WTC11 (cell line): ENCODE measurements at regions not wholly inside any gene's neighbourhood (a gene's known extent, or its start where the extent isn't known, plus 50 kb on each side); places are given as distances from the start of the nearest gene placed in this dataset.
"Not testable (repeated sequence)": the region's sequence is repeated elsewhere in the genome, so short reads cannot be mapped to it uniquely, and the experiment has no call there.

ENCODE experiments used
- AFF4 ChIP-seq: sonication (generic); formaldehyde crosslinking; IDR thresholded peaks from 2 replicates; pipeline ENCODE4 v1.8.1; 2023; ENCODE audit warnings: mild to moderate bottlenecking, missing genetic modification reagents, borderline replicate concordance
- ARID4B ChIP-seq: sonication (generic); formaldehyde crosslinking; IDR thresholded peaks from 2 replicates; pipeline ENCODE4 v1.8.0; 2023; ENCODE audit warnings: missing genetic modification reagents, mild to moderate bottlenecking, borderline replicate concordance
- E2F4 ChIP-seq: sonication (generic); formaldehyde crosslinking; IDR thresholded peaks from 2 replicates; pipeline ENCODE4 v1.8.1; 2022; ENCODE audit warnings: low read depth, mild to moderate bottlenecking, moderate library complexity, missing genetic modification reagents, borderline replicate concordance
- ELF4 ChIP-seq: sonication (generic); formaldehyde crosslinking; IDR thresholded peaks from 2 replicates; pipeline ENCODE4 v1.8.1; 2022; ENCODE audit warnings: low read depth, mild to moderate bottlenecking, moderate library complexity, missing genetic modification reagents
- OVOL2 ChIP-seq: fragments of 250-450 bp; sonication (Bioruptor Pico); IDR thresholded peaks from 2 replicates; pipeline ENCODE4 v1.9.0; 2021; ENCODE audit warnings: mild to moderate bottlenecking, borderline replicate concordance
- PRRX2 ChIP-seq: fragments of 250-450 bp; sonication (Bioruptor Pico); IDR thresholded peaks from 2 replicates; pipeline ENCODE4 v1.8.0; 2021; ENCODE audit warnings: mild to moderate bottlenecking
- TEAD4 ChIP-seq: sonication (generic); formaldehyde crosslinking; IDR thresholded peaks from 2 replicates; pipeline ENCODE4 v1.8.0; 2022; ENCODE audit warnings: mild to moderate bottlenecking, missing genetic modification reagents
- ZNF138 ChIP-seq: sonication (generic); formaldehyde crosslinking; conservative IDR thresholded peaks from 2 replicates; pipeline ENCODE4 v1.8.1; 2022; ENCODE audit warnings: mild to moderate bottlenecking, moderate library complexity, missing genetic modification reagents
- ZNF263 ChIP-seq: sonication (generic); formaldehyde crosslinking; IDR thresholded peaks from 2 replicates; pipeline ENCODE4 v1.8.1; 2022; ENCODE audit warnings: low read depth, mild to moderate bottlenecking, moderate library complexity, missing genetic modification reagents
- TF ChIP-seq, protein P1 (sequence below): fragments of 200-600 bp; IDR thresholded peaks from 2 replicates; pipeline ENCODE4 v1.8.0; 2022; ENCODE audit warnings: antibody characterized with exemption
- TF ChIP-seq, protein P2 (sequence below): sonication (generic); formaldehyde crosslinking; conservative IDR thresholded peaks from 2 replicates; pipeline ENCODE4 v1.8.1; 2022; ENCODE audit warnings: mild to moderate bottlenecking, missing genetic modification reagents
- TF ChIP-seq, protein P3 (sequence below): sonication (generic); formaldehyde crosslinking; IDR thresholded peaks from 2 replicates; pipeline ENCODE4 v1.8.1; 2023; ENCODE audit warnings: mild to moderate bottlenecking, missing genetic modification reagents, moderate library complexity
- TF ChIP-seq, protein P4 (sequence below): sonication (generic); formaldehyde crosslinking; IDR thresholded peaks from 2 replicates; pipeline ENCODE4 v1.8.1; 2022; ENCODE audit warnings: mild to moderate bottlenecking, moderate library complexity, missing genetic modification reagents
- TF ChIP-seq, protein P5 (sequence below): sonication (generic); formaldehyde crosslinking; IDR thresholded peaks from 2 replicates; pipeline ENCODE4 v1.8.0; 2022; ENCODE audit warnings: mild to moderate bottlenecking, missing genetic modification reagents

- TF ChIP-seq, protein P1, sequence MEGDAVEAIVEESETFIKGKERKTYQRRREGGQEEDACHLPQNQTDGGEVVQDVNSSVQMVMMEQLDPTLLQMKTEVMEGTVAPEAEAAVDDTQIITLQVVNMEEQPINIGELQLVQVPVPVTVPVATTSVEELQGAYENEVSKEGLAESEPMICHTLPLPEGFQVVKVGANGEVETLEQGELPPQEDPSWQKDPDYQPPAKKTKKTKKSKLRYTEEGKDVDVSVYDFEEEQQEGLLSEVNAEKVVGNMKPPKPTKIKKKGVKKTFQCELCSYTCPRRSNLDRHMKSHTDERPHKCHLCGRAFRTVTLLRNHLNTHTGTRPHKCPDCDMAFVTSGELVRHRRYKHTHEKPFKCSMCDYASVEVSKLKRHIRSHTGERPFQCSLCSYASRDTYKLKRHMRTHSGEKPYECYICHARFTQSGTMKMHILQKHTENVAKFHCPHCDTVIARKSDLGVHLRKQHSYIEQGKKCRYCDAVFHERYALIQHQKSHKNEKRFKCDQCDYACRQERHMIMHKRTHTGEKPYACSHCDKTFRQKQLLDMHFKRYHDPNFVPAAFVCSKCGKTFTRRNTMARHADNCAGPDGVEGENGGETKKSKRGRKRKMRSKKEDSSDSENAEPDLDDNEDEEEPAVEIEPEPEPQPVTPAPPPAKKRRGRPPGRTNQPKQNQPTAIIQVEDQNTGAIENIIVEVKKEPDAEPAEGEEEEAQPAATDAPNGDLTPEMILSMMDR, result not testable (repeated sequence)
- TF ChIP-seq, protein P2, sequence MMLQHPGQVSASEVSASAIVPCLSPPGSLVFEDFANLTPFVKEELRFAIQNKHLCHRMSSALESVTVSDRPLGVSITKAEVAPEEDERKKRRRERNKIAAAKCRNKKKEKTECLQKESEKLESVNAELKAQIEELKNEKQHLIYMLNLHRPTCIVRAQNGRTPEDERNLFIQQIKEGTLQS (CRISPR knock-in tag), result not testable (repeated sequence)
- TF ChIP-seq E2F4 (CRISPR knock-in tag); ZNF138 (CRISPR knock-in tag); TEAD4 (CRISPR knock-in tag); ZNF263 (CRISPR knock-in tag); ARID4B (CRISPR knock-in tag); ELF4 (CRISPR knock-in tag); AFF4 (CRISPR knock-in tag); OVOL2 (CRISPR knock-in tag); PRRX2: not testable (repeated sequence)
- TF ChIP-seq, protein P3, sequence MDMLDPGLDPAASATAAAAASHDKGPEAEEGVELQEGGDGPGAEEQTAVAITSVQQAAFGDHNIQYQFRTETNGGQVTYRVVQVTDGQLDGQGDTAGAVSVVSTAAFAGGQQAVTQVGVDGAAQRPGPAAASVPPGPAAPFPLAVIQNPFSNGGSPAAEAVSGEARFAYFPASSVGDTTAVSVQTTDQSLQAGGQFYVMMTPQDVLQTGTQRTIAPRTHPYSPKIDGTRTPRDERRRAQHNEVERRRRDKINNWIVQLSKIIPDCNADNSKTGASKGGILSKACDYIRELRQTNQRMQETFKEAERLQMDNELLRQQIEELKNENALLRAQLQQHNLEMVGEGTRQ, result not testable (repeated sequence)
- TF ChIP-seq, protein P4, sequence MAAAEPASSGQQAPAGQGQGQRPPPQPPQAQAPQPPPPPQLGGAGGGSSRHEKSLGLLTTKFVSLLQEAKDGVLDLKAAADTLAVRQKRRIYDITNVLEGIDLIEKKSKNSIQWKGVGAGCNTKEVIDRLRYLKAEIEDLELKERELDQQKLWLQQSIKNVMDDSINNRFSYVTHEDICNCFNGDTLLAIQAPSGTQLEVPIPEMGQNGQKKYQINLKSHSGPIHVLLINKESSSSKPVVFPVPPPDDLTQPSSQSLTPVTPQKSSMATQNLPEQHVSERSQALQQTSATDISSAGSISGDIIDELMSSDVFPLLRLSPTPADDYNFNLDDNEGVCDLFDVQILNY (CRISPR knock-in tag), result not testable (repeated sequence)
- TF ChIP-seq, protein P5, sequence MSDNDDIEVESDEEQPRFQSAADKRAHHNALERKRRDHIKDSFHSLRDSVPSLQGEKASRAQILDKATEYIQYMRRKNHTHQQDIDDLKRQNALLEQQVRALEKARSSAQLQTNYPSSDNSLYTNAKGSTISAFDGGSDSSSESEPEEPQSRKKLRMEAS (CRISPR knock-in tag), result not testable (repeated sequence)
Observed at GRCh38 chr6:166846446-166847142, 109.8 kb downstream of the RNASET2 start.
